ENCODE measurements at regions not wholly inside any gene's neighbourhood (a gene's known extent, or its start where the extent isn't known, plus 50 kb on each side); places are given as distances from the start of the nearest gene placed in this dataset.

DNA sequence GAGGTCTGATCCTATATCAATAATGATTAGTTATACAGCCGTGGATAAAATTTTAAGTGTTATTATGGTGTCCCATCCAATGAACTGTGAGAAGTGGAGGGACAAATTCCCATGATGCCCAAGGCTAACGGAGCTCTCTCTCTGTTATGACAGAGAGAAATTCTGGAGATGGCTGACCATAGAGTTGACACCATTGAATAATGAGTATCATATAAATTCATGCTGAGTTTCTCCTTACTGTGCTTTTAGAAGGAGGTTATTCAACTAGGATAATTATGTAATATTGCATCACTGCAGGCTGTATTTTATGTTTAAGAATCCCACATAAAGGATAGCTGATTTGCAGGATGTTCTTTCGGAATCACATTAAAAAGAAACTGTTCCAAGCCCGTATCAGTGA lies 82.9 kb downstream of the PYDC2 start:
- H3K4me1 ChIP-seq (ENCODE audit: insufficient read depth, insufficient read length) = no peaks in the 10 kb centered on the region
- H3K9ac ChIP-seq (ENCODE audit: insufficient read length, low read depth) = no peak overlapping the region
- no peak overlapping the region for H3K4me3 ChIP-seq (ENCODE audit: insufficient read length, low read depth)
- DNase-seq (ENCODE audit: low read depth, low spot score) = no peak
- H3K9me3 ChIP-seq (ENCODE audit: insufficient read depth, low read length) = peaks cover 4% of the 10 kb centered on the region; the same call in 1 of the 2 replicates
- H3K36me3 ChIP-seq (ENCODE audit: insufficient read depth, insufficient read length, low read length) = no peaks in the 10 kb centered on the region
- H3K27me3 ChIP-seq (ENCODE audit: insufficient read depth, insufficient read length) = no peaks in the 10 kb centered on the region
- TF ChIP-seq YY1 (IDR thresholded peaks at IDR 0.05; ENCODE audit: insufficient read depth, insufficient read length) (no peak), ZNF274 (IDR thresholded peaks at IDR 0.05; ENCODE audit: low read depth, low read length) (no peak), SUZ12 (IDR thresholded peaks at IDR 0.05; ENCODE audit: extremely low read depth, insufficient read depth, insufficient read length) (no peak)

DNA sequence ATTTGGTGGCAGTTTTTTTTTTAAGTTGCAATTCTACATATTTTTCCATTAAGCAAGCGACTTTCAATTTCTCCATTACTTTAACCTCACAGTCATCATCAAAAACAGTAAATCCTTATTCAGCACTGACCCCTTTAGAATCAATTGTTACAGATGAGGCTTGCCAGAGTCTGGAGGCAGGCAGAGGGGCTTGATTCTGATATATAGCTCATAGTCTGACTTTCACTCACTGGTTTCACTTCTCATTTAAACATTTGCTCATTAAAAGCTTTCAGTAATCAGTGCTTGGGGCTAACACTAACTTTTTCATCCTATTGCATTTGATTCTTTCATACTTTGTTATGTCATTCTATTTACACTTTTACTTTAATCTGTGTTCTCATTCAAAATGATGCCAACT lies 88.4 kb downstream of the PYDC2 start:
- H3K27me3 ChIP-seq (ENCODE audit: insufficient read depth, insufficient read length) = no peaks in the 10 kb centered on the region
- no peak overlapping the region for H3K4me3 ChIP-seq (ENCODE audit: insufficient read length, low read depth)
- H3K9me3 ChIP-seq (ENCODE audit: insufficient read depth, low read length) = peaks cover 4% of the 10 kb centered on the region; the same call in 1 of the 2 replicates
- H3K4me1 ChIP-seq (ENCODE audit: insufficient read depth, insufficient read length) = no peaks in the 10 kb centered on the region
- no peak for TF ChIP-seq YY1 (IDR thresholded peaks at IDR 0.05; ENCODE audit: insufficient read depth, insufficient read length)
- TF ChIP-seq SUZ12 (IDR thresholded peaks at IDR 0.05; ENCODE audit: extremely low read depth, insufficient read depth, insufficient read length) = no peak
- no peak for TF ChIP-seq ZNF274 (IDR thresholded peaks at IDR 0.05; ENCODE audit: low read depth, low read length)
- H3K9ac ChIP-seq (ENCODE audit: insufficient read length, low read depth) = no peak overlapping the region
- DNase-seq (ENCODE audit: low read depth, low spot score) = no peak
- H3K36me3 ChIP-seq (ENCODE audit: insufficient read depth, insufficient read length, low read length) = no peaks in the 10 kb centered on the region

DNA sequence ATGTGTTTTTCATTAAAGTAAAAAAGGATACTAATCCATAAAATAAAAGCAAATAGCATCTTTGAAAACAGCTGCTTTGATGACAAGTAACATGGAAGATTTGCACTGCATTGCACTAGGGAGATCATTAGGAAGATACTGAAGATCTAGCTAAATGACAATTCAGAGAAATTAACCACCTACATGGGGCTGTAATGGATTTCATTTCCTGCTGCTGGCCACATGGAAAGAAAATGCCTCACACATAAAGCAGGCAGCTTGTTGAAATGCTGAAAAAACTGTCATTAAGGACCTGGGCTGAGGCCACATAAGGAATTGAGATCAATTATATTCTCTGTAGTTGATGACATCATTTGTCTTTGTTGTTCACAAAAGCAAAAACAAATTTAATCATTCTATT lies 94.1 kb downstream of the PYDC2 start:
- Histone ChIP-seq H3K27me3 (ENCODE audit: insufficient read depth, insufficient read length) (no peaks in the 10 kb centered on the region), H3K9me3 (ENCODE audit: insufficient read depth, low read length) (peaks cover 9% of the 10 kb centered on the region; the same call in 1 of the 2 replicates), H3K4me1 (ENCODE audit: insufficient read depth, insufficient read length) (no peaks in the 10 kb centered on the region), H3K4me3 (ENCODE audit: insufficient read length, low read depth) (no peak overlapping the region), H3K36me3 (ENCODE audit: insufficient read depth, insufficient read length, low read length) (no peaks in the 10 kb centered on the region), H3K9ac (ENCODE audit: insufficient read length, low read depth) (no peak overlapping the region)
- TF ChIP-seq YY1 (IDR thresholded peaks at IDR 0.05; ENCODE audit: insufficient read depth, insufficient read length) = no peak
- no peak for TF ChIP-seq SUZ12 (IDR thresholded peaks at IDR 0.05; ENCODE audit: extremely low read depth, insufficient read depth, insufficient read length)
- TF ChIP-seq ZNF274 (IDR thresholded peaks at IDR 0.05; ENCODE audit: low read depth, low read length) = no peak
- DNase-seq (ENCODE audit: low read depth, low spot score) = no peak

DNA sequence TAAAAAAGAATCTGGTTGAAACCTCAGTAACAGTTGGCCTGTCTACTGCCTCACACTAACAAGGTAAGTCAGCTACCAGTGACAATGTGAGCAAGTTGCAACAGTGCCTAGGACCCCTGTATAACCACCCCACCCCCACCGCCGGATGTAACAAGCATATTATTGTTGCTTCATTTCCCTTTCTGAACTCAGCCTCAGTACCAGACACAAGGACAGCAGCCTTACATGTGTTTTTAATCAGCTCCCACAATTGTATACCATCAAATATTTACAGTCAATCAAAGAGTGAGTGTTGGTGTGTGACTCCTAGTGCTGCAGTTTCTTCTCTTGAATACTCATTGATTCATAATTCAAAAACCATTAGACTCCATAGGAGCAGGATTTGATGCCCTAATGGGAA lies 96.4 kb downstream of the PYDC2 start:
- TF ChIP-seq SUZ12 (IDR thresholded peaks at IDR 0.05; ENCODE audit: extremely low read depth, insufficient read depth, insufficient read length) = no peak
- TF ChIP-seq ZNF274 (IDR thresholded peaks at IDR 0.05; ENCODE audit: low read depth, low read length) = no peak
- no peak for TF ChIP-seq YY1 (IDR thresholded peaks at IDR 0.05; ENCODE audit: insufficient read depth, insufficient read length)
- Histone ChIP-seq H3K4me3 (ENCODE audit: insufficient read length, low read depth) (no peak overlapping the region), H3K27me3 (ENCODE audit: insufficient read depth, insufficient read length) (no peaks in the 10 kb centered on the region), H3K36me3 (ENCODE audit: insufficient read depth, insufficient read length, low read length) (no peaks in the 10 kb centered on the region), H3K4me1 (ENCODE audit: insufficient read depth, insufficient read length) (no peaks in the 10 kb centered on the region), H3K9me3 (ENCODE audit: insufficient read depth, low read length) (peaks cover 14% of the 10 kb centered on the region; the same call in 1 of the 2 replicates), H3K9ac (ENCODE audit: insufficient read length, low read depth) (no peak overlapping the region)
- DNase-seq (ENCODE audit: low read depth, low spot score) = no peak

DNA sequence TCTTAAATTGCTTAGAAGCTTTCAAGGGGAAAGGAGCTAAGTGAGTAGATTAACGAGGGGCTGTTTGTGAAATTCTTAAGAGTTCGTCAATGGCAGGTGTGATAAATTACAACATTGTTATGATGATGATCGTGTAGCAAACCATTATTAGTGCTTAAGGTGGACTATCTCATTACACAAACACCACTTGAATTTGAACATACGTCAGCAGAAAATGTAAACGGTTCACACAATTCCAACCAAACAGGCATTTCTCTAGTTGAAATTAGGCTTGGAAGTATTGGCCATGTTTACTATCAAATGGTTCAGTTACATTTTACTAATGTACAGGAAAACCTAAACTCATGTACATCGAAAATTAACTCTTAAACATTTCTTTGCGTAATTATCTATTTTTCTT lies 102.8 kb downstream of the PYDC2 start:
- Histone ChIP-seq H3K27me3 (ENCODE audit: insufficient read depth, insufficient read length) (no peaks in the 10 kb centered on the region), H3K9ac (ENCODE audit: insufficient read length, low read depth) (no peak overlapping the region), H3K4me3 (ENCODE audit: insufficient read length, low read depth) (no peak overlapping the region), H3K36me3 (ENCODE audit: insufficient read depth, insufficient read length, low read length) (no peaks in the 10 kb centered on the region), H3K9me3 (ENCODE audit: insufficient read depth, low read length) (peaks cover 9% of the 10 kb centered on the region; the same call in 1 of the 2 replicates), H3K4me1 (ENCODE audit: insufficient read depth, insufficient read length) (no peaks in the 10 kb centered on the region)
- TF ChIP-seq SUZ12 (IDR thresholded peaks at IDR 0.05; ENCODE audit: extremely low read depth, insufficient read depth, insufficient read length) (no peak), ZNF274 (IDR thresholded peaks at IDR 0.05; ENCODE audit: low read depth, low read length) (no peak), YY1 (IDR thresholded peaks at IDR 0.05; ENCODE audit: insufficient read depth, insufficient read length) (no peak)
- DNase-seq (ENCODE audit: low read depth, low spot score) = no peak

DNA sequence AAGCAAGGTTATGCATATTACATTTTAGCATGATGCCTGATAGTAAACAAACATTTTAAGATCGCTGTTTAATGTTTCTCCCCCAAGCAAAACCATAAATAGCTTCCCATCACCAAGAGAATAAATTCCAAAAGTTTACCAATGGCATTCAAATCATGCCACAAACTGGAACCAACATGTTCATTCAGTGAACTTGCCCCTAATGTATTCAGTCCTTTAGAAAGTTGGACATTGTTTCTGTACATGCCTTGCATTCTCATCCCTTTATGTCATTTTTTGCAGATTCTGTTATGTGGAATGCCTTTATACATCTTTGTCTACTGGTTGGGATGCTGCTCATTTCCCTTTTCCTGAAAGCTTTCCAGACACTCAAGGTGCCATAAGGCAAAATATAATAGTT lies 105.5 kb downstream of the PYDC2 start:
- Histone ChIP-seq H3K9ac (ENCODE audit: insufficient read length, low read depth) (no peak overlapping the region), H3K27me3 (ENCODE audit: insufficient read depth, insufficient read length) (no peaks in the 10 kb centered on the region), H3K36me3 (ENCODE audit: insufficient read depth, insufficient read length, low read length) (no peaks in the 10 kb centered on the region), H3K9me3 (ENCODE audit: insufficient read depth, low read length) (no peaks in the 10 kb centered on the region), H3K4me1 (ENCODE audit: insufficient read depth, insufficient read length) (no peaks in the 10 kb centered on the region), H3K4me3 (ENCODE audit: insufficient read length, low read depth) (no peak overlapping the region)
- TF ChIP-seq YY1 (IDR thresholded peaks at IDR 0.05; ENCODE audit: insufficient read depth, insufficient read length) = no peak
- TF ChIP-seq SUZ12 (IDR thresholded peaks at IDR 0.05; ENCODE audit: extremely low read depth, insufficient read depth, insufficient read length) = no peak
- TF ChIP-seq ZNF274 (IDR thresholded peaks at IDR 0.05; ENCODE audit: low read depth, low read length) = no peak
- DNase-seq (ENCODE audit: low read depth, low spot score) = no peak

DNA sequence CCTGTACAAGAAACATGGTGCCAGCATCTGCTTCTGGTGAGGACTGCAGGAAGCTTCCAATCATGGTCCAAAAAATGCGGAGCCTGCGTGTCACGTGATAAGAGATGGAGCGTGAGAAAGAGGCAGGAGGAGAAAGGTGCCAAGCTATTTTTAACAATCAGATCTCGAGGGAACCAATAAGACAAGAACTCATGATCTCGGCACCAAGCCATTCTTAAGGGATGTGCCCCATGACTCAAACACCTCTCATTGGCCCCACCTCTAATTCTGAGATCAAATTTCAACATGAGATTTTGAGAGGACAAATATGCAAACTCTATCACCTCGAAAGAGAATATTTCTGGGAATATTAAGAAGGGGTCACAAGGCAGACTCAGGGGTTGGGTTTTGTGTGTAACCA lies 107.2 kb downstream of the PYDC2 start:
- no peak overlapping the region for H3K4me3 ChIP-seq (ENCODE audit: insufficient read length, low read depth)
- no peak for DNase-seq (ENCODE audit: low read depth, low spot score)
- no peaks in the 10 kb centered on the region for H3K9me3 ChIP-seq (ENCODE audit: insufficient read depth, low read length)
- H3K27me3 ChIP-seq (ENCODE audit: insufficient read depth, insufficient read length) = no peaks in the 10 kb centered on the region
- H3K4me1 ChIP-seq (ENCODE audit: insufficient read depth, insufficient read length) = no peaks in the 10 kb centered on the region
- no peak overlapping the region for H3K9ac ChIP-seq (ENCODE audit: insufficient read length, low read depth)
- TF ChIP-seq YY1 (IDR thresholded peaks at IDR 0.05; ENCODE audit: insufficient read depth, insufficient read length) (no peak), ZNF274 (IDR thresholded peaks at IDR 0.05; ENCODE audit: low read depth, low read length) (no peak), SUZ12 (IDR thresholded peaks at IDR 0.05; ENCODE audit: extremely low read depth, insufficient read depth, insufficient read length) (no peak)
- H3K36me3 ChIP-seq (ENCODE audit: insufficient read depth, insufficient read length, low read length) = no peaks in the 10 kb centered on the region

Data from NT2/D1 (cell line).